Activated effector memory CD4-positive, alpha-beta T cell treated with Interleukin-2 at 50 U/mL for 16 hours (primary cell): ENCODE measurements at regions not wholly inside any gene's neighbourhood (a gene's known extent, or its start where the extent isn't known, plus 50 kb on each side); places are given as distances from the start of the nearest gene placed in this dataset.
"Not testable (repeated sequence)": the region's sequence is repeated elsewhere in the genome, so short reads cannot be mapped to it uniquely, and the experiment has no call there.

ENCODE experiments used
- DNase-seq: peaks from one replicate; pipeline ENCODE4 v3.0.0-alpha.2; 2020

- not testable (repeated sequence) for DNase-seq
Measured at GRCh38 chr5:87212183-87212582, 55.5 kb upstream of the RASA1 start.

- DNase-seq = not testable (repeated sequence)
Measured at GRCh38 chr5:87217480-87217879, 50.2 kb upstream of the RASA1 start.
